Right lobe of liver (tissue), 6 donors: ENCODE measurements at regions not wholly inside any gene's neighbourhood (a gene's known extent, or its start where the extent isn't known, plus 50 kb on each side); places are given as distances from the start of the nearest gene placed in this dataset.

Experiments
- ATAC-seq, 4 donors: fragments of 200-7000 bp; cut with Tn5 transposase; one replicate each; pipeline ENCODE4 v1.9.1; 2020; ENCODE audit warnings: mild to moderate bottlenecking in 4 of 4, moderate library complexity in 4 of 4
- DNase-seq, 3 donors: peaks; one replicate each; pipeline ENCODE4 v3.0.0-alpha.2; 2020
- H3K27ac ChIP-seq, 3 donors: fragments of 200-600 bp; one replicate each; pipeline ENCODE4 v1.8.0; 2022
- H3K27me3 ChIP-seq, 2 donors: fragments of 200-600 bp; one replicate each; pipeline ENCODE4 v1.8.0; 2022
- H3K36me3 ChIP-seq, 4 donors: fragments of 200-600 bp; sonication (generic) in 1 of 4; one replicate each; pipeline versions ENCODE4 v1.5.1 to v1.8.0; 2017 to 2022; ENCODE audit warnings: control low read depth in 1 of 4
- H3K4me1 ChIP-seq, 4 donors: fragments of 200-600 bp; sonication (generic) in 1 of 4; one replicate each; pipeline versions ENCODE4 v1.5.1 to v1.8.0; 2017 to 2022; ENCODE audit warnings: control low read depth in 1 of 4
- H3K4me3 ChIP-seq, 3 donors: fragments of 200-600 bp; one replicate each; pipeline ENCODE4 v1.8.0; 2022
- H3K9me3 ChIP-seq, 4 donors: fragments of 200-600 bp; sonication (generic) in 1 of 4; one replicate each; pipeline versions ENCODE4 v1.5.1 to v1.8.0; 2017 to 2022; ENCODE audit warnings: control low read depth in 1 of 4
- CTCF ChIP-seq, 4 donors: fragments of 200-600 bp in 3 of 4; fragments of 450-650 bp in 1 of 4; IDR thresholded peaks; one replicate each; pipeline versions ENCODE4 v1.5.1 to v1.8.0; 2016 to 2022; ENCODE audit warnings: antibody characterized with exemption in 4 of 4, mild to moderate bottlenecking in 2 of 4
- POLR2A ChIP-seq: fragments of 450-650 bp; IDR thresholded peaks from one replicate; pipeline ENCODE4 v1.6.1; 2017; ENCODE audit warnings: antibody characterized with exemption, mild to moderate bottlenecking
- WGBS: methylation state at CpG from one replicate; pipeline ENCODE4 v1.1.6; 2018; ENCODE audit warnings: low coverage, low lambda C conversion rate; ENCODE audit not compliant: insufficient coverage; ENCODE audit errors: missing lambda C conversion rate; 5-methylcytosine and 5-hydroxymethylcytosine counted together
- intact Hi-C, 2 donors: fragments of 100-400 bp; cut with DNase I; formaldehyde crosslinking; loops; one replicate each; pipeline versions ENCODE4 v1.11.2 to v1.14.1; 2022
- donor health status: DM: no; HTN: yes; CAD: no.
- donor health status: DM: no; HTN: no; CAD: no.
- donor health status: DM: no; HTN: no; CAD: no.
- donor health status: DM: no; HTN: yes; CAD: no.
- donor health status: DM: no; HTN: yes; CAD: no.

GRCh38 chr4:54173281-54173912 is 55.7 kb upstream of the PDGFRA start:
- Histone ChIP-seq H3K4me1 (peaks cover 0 to 3% (median 0%) of the 10 kb centered on the region in 4 donors), H3K36me3 (no peaks in the 10 kb centered on the region), H3K9me3 (no peaks in the 10 kb centered on the region), H3K27me3 (no peaks in the 10 kb centered on the region), H3K4me3 (no peak overlapping the region), H3K27ac (no peak overlapping the region)
- DNase-seq (no peak), ATAC-seq (no peak)
- intact Hi-C loops, result no loop called here
- no peak for TF ChIP-seq CTCF (IDR thresholded peaks at IDR 0.05)
- TF ChIP-seq POLR2A, result no peak
- 69% methylated on average over 4 of the region's 4 CpGs for WGBS

GRCh38 chr4:54176202-54176601 is 52.9 kb upstream of the PDGFRA start:
- peak; percentile 65 to 94 (median 81) for ATAC-seq
- intact Hi-C loops, result no loop called here
- 17% methylated on average over 2 of the region's 2 CpGs for WGBS

More at GRCh38 chr4:54176202-54176601, 52.9 kb upstream of the PDGFRA start:
- DNase-seq, result no peak
- H3K36me3 ChIP-seq, result no peaks in the 10 kb centered on the region
- H3K4me1 ChIP-seq, result peaks cover 0 to 3% (median 0%) of the 10 kb centered on the region in 4 donors
- TF ChIP-seq CTCF (IDR thresholded peaks at IDR 0.05) (no peak), POLR2A (no peak)
- H3K9me3 ChIP-seq, result no peaks in the 10 kb centered on the region
- no peak overlapping the region for H3K4me3 ChIP-seq
- H3K27ac ChIP-seq, result no peak overlapping the region
- no peaks in the 10 kb centered on the region for H3K27me3 ChIP-seq
